22Rv1 (cell line): ENCODE measurements at regions not wholly inside any gene's neighbourhood (a gene's known extent, or its start where the extent isn't known, plus 50 kb on each side); places are given as distances from the start of the nearest gene placed in this dataset.

Experiments
- ZFX ChIP-seq: fragments of 450-650 bp; IDR thresholded peaks from 2 replicates; pipeline ENCODE4 v1.6.1; 2017; ENCODE audit warnings: antibody characterized with exemption, borderline replicate concordance
- TF ChIP-seq, protein P1 (sequence below): fragments of 450-650 bp; IDR thresholded peaks from 2 replicates; pipeline ENCODE4 v1.5.1; 2017; ENCODE audit warnings: mild to moderate bottlenecking

DNA sequence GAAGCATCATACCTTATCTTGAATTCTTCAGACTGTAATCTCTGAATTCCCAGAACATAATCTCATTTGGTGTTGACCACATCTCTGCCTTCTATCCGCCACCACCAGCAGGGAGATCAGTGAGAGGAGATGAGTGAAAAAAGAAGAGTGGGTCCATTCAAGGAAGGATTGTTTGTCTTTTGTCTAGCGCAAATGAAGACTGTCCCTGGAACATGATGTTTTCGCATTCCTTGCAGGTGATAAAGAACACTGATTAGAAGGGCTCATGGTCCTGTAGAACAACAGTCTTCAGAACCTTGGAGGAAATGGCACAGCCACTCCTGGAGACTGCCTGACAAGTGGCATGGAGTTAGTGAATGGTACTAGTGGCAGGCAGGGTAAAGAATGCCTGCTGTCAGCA is 869.6 kb downstream of the JRKL start:
- TF ChIP-seq, protein P1, sequence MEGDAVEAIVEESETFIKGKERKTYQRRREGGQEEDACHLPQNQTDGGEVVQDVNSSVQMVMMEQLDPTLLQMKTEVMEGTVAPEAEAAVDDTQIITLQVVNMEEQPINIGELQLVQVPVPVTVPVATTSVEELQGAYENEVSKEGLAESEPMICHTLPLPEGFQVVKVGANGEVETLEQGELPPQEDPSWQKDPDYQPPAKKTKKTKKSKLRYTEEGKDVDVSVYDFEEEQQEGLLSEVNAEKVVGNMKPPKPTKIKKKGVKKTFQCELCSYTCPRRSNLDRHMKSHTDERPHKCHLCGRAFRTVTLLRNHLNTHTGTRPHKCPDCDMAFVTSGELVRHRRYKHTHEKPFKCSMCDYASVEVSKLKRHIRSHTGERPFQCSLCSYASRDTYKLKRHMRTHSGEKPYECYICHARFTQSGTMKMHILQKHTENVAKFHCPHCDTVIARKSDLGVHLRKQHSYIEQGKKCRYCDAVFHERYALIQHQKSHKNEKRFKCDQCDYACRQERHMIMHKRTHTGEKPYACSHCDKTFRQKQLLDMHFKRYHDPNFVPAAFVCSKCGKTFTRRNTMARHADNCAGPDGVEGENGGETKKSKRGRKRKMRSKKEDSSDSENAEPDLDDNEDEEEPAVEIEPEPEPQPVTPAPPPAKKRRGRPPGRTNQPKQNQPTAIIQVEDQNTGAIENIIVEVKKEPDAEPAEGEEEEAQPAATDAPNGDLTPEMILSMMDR = no peak
- no peak for TF ChIP-seq ZFX
